Peyer's patch (tissue), 4 donors: ENCODE measurements at regions not wholly inside any gene's neighbourhood (a gene's known extent, or its start where the extent isn't known, plus 50 kb on each side); places are given as distances from the start of the nearest gene placed in this dataset.

ENCODE experiments used
- POLR2A ChIP-seq, 2 donors: fragments of 450-650 bp; IDR thresholded peaks; one replicate each; pipeline ENCODE4 v1.5.1; 2017; ENCODE audit warnings: antibody characterized with exemption in 2 of 2, mild to moderate bottlenecking in 2 of 2, moderate library complexity in 2 of 2
- TF ChIP-seq, protein P1 (sequence below), 6 experiments: fragments of 450-650 bp in 4 of 6; fragments of 200-600 bp in 2 of 6; sonication (generic) in 1 of 6; IDR thresholded peaks; one replicate each; pipeline ENCODE4 v1.5.1; 2017 to 2019; ENCODE audit warnings: antibody characterized with exemption in 6 of 6, mild to moderate bottlenecking in 3 of 6, moderate library complexity in 1 of 6

DNA sequence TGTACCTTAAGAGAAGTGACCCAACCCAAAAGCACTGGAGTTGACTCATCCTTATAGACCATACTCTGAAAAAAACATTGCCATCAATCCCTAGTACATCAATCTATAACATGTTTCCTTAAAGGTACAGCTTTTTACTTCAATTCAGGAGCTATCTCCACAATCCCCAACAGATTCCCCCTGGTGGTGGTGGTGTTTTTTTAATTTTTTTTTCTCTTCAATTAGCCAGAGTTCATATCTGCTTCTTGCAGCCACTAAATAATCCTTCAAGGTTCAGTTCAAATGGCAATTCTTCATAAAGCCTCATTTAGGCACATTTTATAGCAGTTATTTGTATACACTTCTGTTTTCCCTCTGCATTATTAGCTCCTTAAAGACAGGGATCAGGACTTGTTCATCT lies 60.7 kb upstream of the KDR start:
- TF ChIP-seq, protein P1, sequence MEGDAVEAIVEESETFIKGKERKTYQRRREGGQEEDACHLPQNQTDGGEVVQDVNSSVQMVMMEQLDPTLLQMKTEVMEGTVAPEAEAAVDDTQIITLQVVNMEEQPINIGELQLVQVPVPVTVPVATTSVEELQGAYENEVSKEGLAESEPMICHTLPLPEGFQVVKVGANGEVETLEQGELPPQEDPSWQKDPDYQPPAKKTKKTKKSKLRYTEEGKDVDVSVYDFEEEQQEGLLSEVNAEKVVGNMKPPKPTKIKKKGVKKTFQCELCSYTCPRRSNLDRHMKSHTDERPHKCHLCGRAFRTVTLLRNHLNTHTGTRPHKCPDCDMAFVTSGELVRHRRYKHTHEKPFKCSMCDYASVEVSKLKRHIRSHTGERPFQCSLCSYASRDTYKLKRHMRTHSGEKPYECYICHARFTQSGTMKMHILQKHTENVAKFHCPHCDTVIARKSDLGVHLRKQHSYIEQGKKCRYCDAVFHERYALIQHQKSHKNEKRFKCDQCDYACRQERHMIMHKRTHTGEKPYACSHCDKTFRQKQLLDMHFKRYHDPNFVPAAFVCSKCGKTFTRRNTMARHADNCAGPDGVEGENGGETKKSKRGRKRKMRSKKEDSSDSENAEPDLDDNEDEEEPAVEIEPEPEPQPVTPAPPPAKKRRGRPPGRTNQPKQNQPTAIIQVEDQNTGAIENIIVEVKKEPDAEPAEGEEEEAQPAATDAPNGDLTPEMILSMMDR (IDR thresholded peaks at IDR 0.05), result no peak
- no peak for TF ChIP-seq POLR2A (IDR thresholded peaks at IDR 0.05)
